A673 (cell line): ENCODE measurements at regions not wholly inside any gene's neighbourhood (a gene's known extent, or its start where the extent isn't known, plus 50 kb on each side); places are given as distances from the start of the nearest gene placed in this dataset.

ENCODE experiments used
- EZH2 ChIP-seq: fragments of 200-600 bp; sonication (generic); IDR thresholded peaks from 2 replicates; pipeline ENCODE4 v1.6.1; 2017; ENCODE audit warnings: borderline replicate concordance, low read depth, mild to moderate bottlenecking, mixed read lengths, antibody characterized with exemption, low read length; ENCODE audit not compliant: poor library complexity, severe bottlenecking
- TF ChIP-seq, protein P1 (sequence below): fragments of 300-800, 200-600 bp; sonication (generic); conservative IDR thresholded peaks from 2 replicates; pipeline ENCODE4 v1.5.1; 2017; ENCODE audit warnings: low read depth, mild to moderate bottlenecking, antibody characterized with exemption, low read length, moderate library complexity, mixed read lengths

DNA sequence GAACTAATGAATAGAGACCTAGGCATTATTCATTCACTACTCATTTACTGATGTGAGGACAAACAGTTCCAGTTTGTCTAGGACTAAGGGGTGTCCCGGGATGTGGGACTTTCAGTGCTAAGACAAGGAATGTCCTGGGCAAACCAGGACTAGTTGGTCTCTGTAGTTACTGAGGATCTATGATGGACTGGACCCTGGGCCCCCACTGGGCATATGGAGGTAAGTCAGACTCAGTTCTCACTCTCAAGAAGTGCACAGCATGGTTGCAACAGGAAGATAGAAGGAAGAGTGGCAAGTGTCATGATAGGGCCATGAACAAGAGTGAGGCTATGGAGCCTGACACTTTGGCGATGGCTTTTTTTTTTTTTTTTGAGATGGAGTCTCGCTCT, 128.2 kb downstream of the MYCN start:
- TF ChIP-seq, protein P1, sequence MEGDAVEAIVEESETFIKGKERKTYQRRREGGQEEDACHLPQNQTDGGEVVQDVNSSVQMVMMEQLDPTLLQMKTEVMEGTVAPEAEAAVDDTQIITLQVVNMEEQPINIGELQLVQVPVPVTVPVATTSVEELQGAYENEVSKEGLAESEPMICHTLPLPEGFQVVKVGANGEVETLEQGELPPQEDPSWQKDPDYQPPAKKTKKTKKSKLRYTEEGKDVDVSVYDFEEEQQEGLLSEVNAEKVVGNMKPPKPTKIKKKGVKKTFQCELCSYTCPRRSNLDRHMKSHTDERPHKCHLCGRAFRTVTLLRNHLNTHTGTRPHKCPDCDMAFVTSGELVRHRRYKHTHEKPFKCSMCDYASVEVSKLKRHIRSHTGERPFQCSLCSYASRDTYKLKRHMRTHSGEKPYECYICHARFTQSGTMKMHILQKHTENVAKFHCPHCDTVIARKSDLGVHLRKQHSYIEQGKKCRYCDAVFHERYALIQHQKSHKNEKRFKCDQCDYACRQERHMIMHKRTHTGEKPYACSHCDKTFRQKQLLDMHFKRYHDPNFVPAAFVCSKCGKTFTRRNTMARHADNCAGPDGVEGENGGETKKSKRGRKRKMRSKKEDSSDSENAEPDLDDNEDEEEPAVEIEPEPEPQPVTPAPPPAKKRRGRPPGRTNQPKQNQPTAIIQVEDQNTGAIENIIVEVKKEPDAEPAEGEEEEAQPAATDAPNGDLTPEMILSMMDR = no peak
- TF ChIP-seq EZH2 = no peak
